ENCODE measurements at regions not wholly inside any gene's neighbourhood (a gene's known extent, or its start where the extent isn't known, plus 50 kb on each side); places are given as distances from the start of the nearest gene placed in this dataset.

DNA sequence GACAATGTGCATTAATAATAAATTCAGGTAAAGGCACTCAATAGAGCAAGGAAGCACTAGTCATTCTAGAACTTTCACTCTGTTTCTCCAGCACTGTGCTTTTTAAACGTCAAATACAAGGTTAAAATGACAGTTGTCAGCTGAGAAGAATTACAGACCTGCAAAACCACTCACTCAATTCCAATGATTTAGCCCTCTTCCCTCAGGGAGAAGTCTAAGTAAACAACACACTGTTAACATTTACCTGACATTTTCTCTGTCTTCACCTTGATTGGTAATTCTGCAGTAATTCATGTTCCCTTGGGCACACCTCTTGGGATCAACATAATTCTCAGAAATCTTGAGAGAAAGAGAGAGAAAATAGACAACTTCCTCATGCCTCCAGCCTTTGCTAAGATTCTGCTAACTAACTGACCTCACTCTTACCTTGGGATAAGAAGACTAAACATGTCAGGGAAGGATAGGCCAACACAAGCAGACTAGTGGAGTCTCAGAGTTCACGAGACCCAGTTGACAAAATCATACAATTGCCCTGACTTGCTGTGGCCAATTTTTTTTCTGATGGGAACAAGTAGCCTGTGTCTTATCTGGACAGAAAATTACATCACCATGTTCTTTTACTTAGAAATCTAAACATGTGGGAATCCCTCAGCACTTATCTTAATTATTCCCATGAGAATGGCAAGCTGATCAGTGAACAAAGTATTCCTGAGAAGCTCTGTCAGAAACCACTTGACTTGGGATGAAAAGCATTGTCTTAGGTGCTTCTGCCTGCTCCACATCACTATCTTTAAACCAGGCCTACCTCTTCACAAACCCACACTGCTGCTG, 516.8 kb upstream of the FAT3 start:
- TF ChIP-seq POLR2A (IDR thresholded peaks at IDR 0.05), result no peak
- TF ChIP-seq, protein P1, sequence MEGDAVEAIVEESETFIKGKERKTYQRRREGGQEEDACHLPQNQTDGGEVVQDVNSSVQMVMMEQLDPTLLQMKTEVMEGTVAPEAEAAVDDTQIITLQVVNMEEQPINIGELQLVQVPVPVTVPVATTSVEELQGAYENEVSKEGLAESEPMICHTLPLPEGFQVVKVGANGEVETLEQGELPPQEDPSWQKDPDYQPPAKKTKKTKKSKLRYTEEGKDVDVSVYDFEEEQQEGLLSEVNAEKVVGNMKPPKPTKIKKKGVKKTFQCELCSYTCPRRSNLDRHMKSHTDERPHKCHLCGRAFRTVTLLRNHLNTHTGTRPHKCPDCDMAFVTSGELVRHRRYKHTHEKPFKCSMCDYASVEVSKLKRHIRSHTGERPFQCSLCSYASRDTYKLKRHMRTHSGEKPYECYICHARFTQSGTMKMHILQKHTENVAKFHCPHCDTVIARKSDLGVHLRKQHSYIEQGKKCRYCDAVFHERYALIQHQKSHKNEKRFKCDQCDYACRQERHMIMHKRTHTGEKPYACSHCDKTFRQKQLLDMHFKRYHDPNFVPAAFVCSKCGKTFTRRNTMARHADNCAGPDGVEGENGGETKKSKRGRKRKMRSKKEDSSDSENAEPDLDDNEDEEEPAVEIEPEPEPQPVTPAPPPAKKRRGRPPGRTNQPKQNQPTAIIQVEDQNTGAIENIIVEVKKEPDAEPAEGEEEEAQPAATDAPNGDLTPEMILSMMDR (IDR thresholded peaks at IDR 0.05), result no peak
